ENCODE measurements at regions not wholly inside any gene's neighbourhood (a gene's known extent, or its start where the extent isn't known, plus 50 kb on each side); places are given as distances from the start of the nearest gene placed in this dataset.

GRCh38 chr13:95375706-95376105 lies 74.5 kb upstream of the ABCC4 start:
- no peak overlapping the region for H3K4me3 ChIP-seq (ENCODE audit: low read depth, low read length)
- DNase-seq: no peak
- no peaks in the 10 kb centered on the region for H3K27me3 ChIP-seq
- no peaks in the 10 kb centered on the region for H3K36me3 ChIP-seq
- TF ChIP-seq CTCF (IDR thresholded peaks at IDR 0.05; ENCODE audit: low read depth, low read length): no peak
- peaks cover 4% of the 10 kb centered on the region; the same call in 1 of the 2 replicates for H3K4me1 ChIP-seq
- H3K9me3 ChIP-seq: no peaks in the 10 kb centered on the region

- Histone ChIP-seq H3K27me3 (no peaks in the 10 kb centered on the region), H3K36me3 (no peaks in the 10 kb centered on the region), H3K4me3 (ENCODE audit: low read depth, low read length) (no peak overlapping the region), H3K9me3 (no peaks in the 10 kb centered on the region), H3K4me1 (peaks cover 4% of the 10 kb centered on the region; the same call in 1 of the 2 replicates)
- DNase-seq: no peak
- TF ChIP-seq CTCF (IDR thresholded peaks at IDR 0.05; ENCODE audit: low read depth, low read length): no peak
Observed at GRCh38 chr13:95378603-95379002, 77.4 kb upstream of the ABCC4 start.

GRCh38 chr13:95380468-95381211 lies 79.4 kb upstream of the ABCC4 start:
- Histone ChIP-seq H3K4me3 (ENCODE audit: low read depth, low read length) (no peak overlapping the region), H3K9me3 (no peaks in the 10 kb centered on the region), H3K36me3 (no peaks in the 10 kb centered on the region), H3K4me1 (peaks cover 4% of the 10 kb centered on the region; the same call in 1 of the 2 replicates), H3K27me3 (no peaks in the 10 kb centered on the region)
- TF ChIP-seq CTCF (IDR thresholded peaks at IDR 0.05; ENCODE audit: low read depth, low read length): peak; percentile 93
- peak; percentile 82 for DNase-seq

- Histone ChIP-seq H3K4me3 (ENCODE audit: low read depth, low read length) (no peak overlapping the region), H3K27me3 (no peaks in the 10 kb centered on the region), H3K9me3 (no peaks in the 10 kb centered on the region), H3K4me1 (peaks cover 4% of the 10 kb centered on the region; the same call in 1 of the 2 replicates), H3K36me3 (no peaks in the 10 kb centered on the region)
- no peak for TF ChIP-seq CTCF (IDR thresholded peaks at IDR 0.05; ENCODE audit: low read depth, low read length)
- DNase-seq: no peak
Observed at GRCh38 chr13:95381212-95381527, 79.9 kb upstream of the ABCC4 start.

GRCh38 chr13:95382411-95382810 lies 81.2 kb upstream of the ABCC4 start:
- Histone ChIP-seq H3K4me3 (ENCODE audit: low read depth, low read length) (no peak overlapping the region), H3K27me3 (no peaks in the 10 kb centered on the region), H3K9me3 (no peaks in the 10 kb centered on the region), H3K4me1 (peaks cover 6% of the 10 kb centered on the region; the same call in 1 of the 2 replicates), H3K36me3 (no peaks in the 10 kb centered on the region)
- TF ChIP-seq CTCF (IDR thresholded peaks at IDR 0.05; ENCODE audit: low read depth, low read length): no peak
- DNase-seq: no peak

GRCh38 chr13:95382916-95383315 lies 81.7 kb upstream of the ABCC4 start:
- no peak for TF ChIP-seq CTCF (IDR thresholded peaks at IDR 0.05; ENCODE audit: low read depth, low read length)
- no peak for DNase-seq
- no peak overlapping the region for H3K4me3 ChIP-seq (ENCODE audit: low read depth, low read length)
- H3K4me1 ChIP-seq: peaks cover 7% of the 10 kb centered on the region; the same call in 1 of the 2 replicates
- H3K27me3 ChIP-seq: no peaks in the 10 kb centered on the region
- H3K36me3 ChIP-seq: no peaks in the 10 kb centered on the region
- no peaks in the 10 kb centered on the region for H3K9me3 ChIP-seq
